ENCODE measurements at regions not wholly inside any gene's neighbourhood (a gene's known extent, or its start where the extent isn't known, plus 50 kb on each side); places are given as distances from the start of the nearest gene placed in this dataset.

DNA sequence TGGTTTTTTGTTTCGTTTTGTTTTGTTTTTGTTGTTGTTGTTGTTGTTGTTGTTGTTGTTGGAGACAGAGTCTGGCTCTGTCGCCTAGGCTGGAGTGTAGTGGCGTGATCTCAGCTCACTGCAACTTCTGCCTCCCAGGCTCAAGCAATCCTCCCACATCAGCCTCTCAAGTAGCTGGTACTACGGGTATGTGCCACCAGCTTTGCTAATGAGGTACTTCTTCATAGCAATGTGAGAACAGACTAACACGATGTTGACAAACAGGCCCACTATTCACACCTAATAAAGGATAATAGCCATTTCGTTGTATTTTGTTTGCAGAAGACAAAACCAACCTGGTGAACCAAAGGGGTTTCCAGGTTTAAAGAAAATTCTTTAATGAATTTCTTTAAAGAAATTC lies 130.9 kb downstream of the DIRAS2 start:
- Histone ChIP-seq H3K79me2 (ENCODE audit: low read length) (no peaks in the 10 kb centered on the region), H3K4me2 (ENCODE audit: low read depth, low read length) (no peak overlapping the region)
- TF ChIP-seq, protein P1, sequence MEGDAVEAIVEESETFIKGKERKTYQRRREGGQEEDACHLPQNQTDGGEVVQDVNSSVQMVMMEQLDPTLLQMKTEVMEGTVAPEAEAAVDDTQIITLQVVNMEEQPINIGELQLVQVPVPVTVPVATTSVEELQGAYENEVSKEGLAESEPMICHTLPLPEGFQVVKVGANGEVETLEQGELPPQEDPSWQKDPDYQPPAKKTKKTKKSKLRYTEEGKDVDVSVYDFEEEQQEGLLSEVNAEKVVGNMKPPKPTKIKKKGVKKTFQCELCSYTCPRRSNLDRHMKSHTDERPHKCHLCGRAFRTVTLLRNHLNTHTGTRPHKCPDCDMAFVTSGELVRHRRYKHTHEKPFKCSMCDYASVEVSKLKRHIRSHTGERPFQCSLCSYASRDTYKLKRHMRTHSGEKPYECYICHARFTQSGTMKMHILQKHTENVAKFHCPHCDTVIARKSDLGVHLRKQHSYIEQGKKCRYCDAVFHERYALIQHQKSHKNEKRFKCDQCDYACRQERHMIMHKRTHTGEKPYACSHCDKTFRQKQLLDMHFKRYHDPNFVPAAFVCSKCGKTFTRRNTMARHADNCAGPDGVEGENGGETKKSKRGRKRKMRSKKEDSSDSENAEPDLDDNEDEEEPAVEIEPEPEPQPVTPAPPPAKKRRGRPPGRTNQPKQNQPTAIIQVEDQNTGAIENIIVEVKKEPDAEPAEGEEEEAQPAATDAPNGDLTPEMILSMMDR (IDR thresholded peaks at IDR 0.05; ENCODE audit: low read length) = no peak
- no peak for TF ChIP-seq EZH2 (optimal IDR thresholded peaks at IDR 0.05; ENCODE audit: low read depth, low read length)
- TF ChIP-seq EZH2phosphoT487 (IDR thresholded peaks at IDR 0.05; ENCODE audit: low read length) = no peak

GRCh38 chr9:90514877-90515276 lies 127.7 kb downstream of the DIRAS2 start:
- Histone ChIP-seq H3K36me3 (replicated peaks; ENCODE audit: insufficient read depth, low read length) (no peaks in the 10 kb centered on the region), H3K27ac (ENCODE audit: low read length) (no peak overlapping the region), H3K27me3 (replicated peaks; ENCODE audit: insufficient read depth, low read length) (no peaks in the 10 kb centered on the region), H3K4me2 (ENCODE audit: low read depth, low read length) (no peak overlapping the region), H2AFZ (ENCODE audit: low read length) (no peak overlapping the region), H3K9ac (ENCODE audit: low read length) (no peak overlapping the region), H3K9me3 (replicated peaks; ENCODE audit: insufficient read depth, low read length) (no peaks in the 10 kb centered on the region), H4K20me1 (ENCODE audit: insufficient read depth, low read length) (no peaks in the 10 kb centered on the region), H3K9me2 (replicated peaks; ENCODE audit: insufficient read depth, low read length) (no peaks in the 10 kb centered on the region), H3K4me1 (ENCODE audit: low read length) (no peaks in the 10 kb centered on the region), H3K79me2 (ENCODE audit: low read length) (no peaks in the 10 kb centered on the region), H3K4me3 (ENCODE audit: low read length) (no peak overlapping the region), H3F3A (ENCODE audit: insufficient read depth, low read length) (no peaks in the 10 kb centered on the region)
- TF ChIP-seq EZH2phosphoT487 (IDR thresholded peaks at IDR 0.05; ENCODE audit: low read length) = no peak
- TF ChIP-seq, protein P1 (IDR thresholded peaks at IDR 0.05; ENCODE audit: low read length) = no peak
- no peak for TF ChIP-seq EZH2 (optimal IDR thresholded peaks at IDR 0.05; ENCODE audit: low read depth, low read length)
- no peak for DNase-seq

More for the DNA sequence above, 130.9 kb downstream of the DIRAS2 start:
- H3K9me2 ChIP-seq (replicated peaks; ENCODE audit: insufficient read depth, low read length) = no peaks in the 10 kb centered on the region
- H3K4me1 ChIP-seq (ENCODE audit: low read length) = no peaks in the 10 kb centered on the region
- no peak for DNase-seq
- H3F3A ChIP-seq (ENCODE audit: insufficient read depth, low read length) = no peaks in the 10 kb centered on the region
- no peak overlapping the region for H3K9ac ChIP-seq (ENCODE audit: low read length)
- H3K36me3 ChIP-seq (replicated peaks; ENCODE audit: insufficient read depth, low read length) = no peaks in the 10 kb centered on the region
- no peak overlapping the region for H3K4me3 ChIP-seq (ENCODE audit: low read length)
- no peaks in the 10 kb centered on the region for H3K9me3 ChIP-seq (replicated peaks; ENCODE audit: insufficient read depth, low read length)
- H3K27ac ChIP-seq (ENCODE audit: low read length) = no peak overlapping the region
- H2AFZ ChIP-seq (ENCODE audit: low read length) = no peak overlapping the region
- no peaks in the 10 kb centered on the region for H4K20me1 ChIP-seq (ENCODE audit: insufficient read depth, low read length)
- no peaks in the 10 kb centered on the region for H3K27me3 ChIP-seq (replicated peaks; ENCODE audit: insufficient read depth, low read length)

GRCh38 chr9:90515510-90515909 lies 127.1 kb downstream of the DIRAS2 start:
- H3K27me3 ChIP-seq (replicated peaks; ENCODE audit: insufficient read depth, low read length) = no peaks in the 10 kb centered on the region
- no peaks in the 10 kb centered on the region for H3F3A ChIP-seq (ENCODE audit: insufficient read depth, low read length)
- no peaks in the 10 kb centered on the region for H3K9me2 ChIP-seq (replicated peaks; ENCODE audit: insufficient read depth, low read length)
- H4K20me1 ChIP-seq (ENCODE audit: insufficient read depth, low read length) = no peaks in the 10 kb centered on the region
- no peaks in the 10 kb centered on the region for H3K36me3 ChIP-seq (replicated peaks; ENCODE audit: insufficient read depth, low read length)
- peak; percentile 2 for DNase-seq
- no peaks in the 10 kb centered on the region for H3K4me1 ChIP-seq (ENCODE audit: low read length)
- no peak overlapping the region for H3K9ac ChIP-seq (ENCODE audit: low read length)
- H2AFZ ChIP-seq (ENCODE audit: low read length) = no peak overlapping the region
- H3K4me3 ChIP-seq (ENCODE audit: low read length) = no peak overlapping the region
- no peak for TF ChIP-seq EZH2 (optimal IDR thresholded peaks at IDR 0.05; ENCODE audit: low read depth, low read length)
- no peaks in the 10 kb centered on the region for H3K9me3 ChIP-seq (replicated peaks; ENCODE audit: insufficient read depth, low read length)
- no peaks in the 10 kb centered on the region for H3K79me2 ChIP-seq (ENCODE audit: low read length)
- H3K27ac ChIP-seq (ENCODE audit: low read length) = no peak overlapping the region
- no peak overlapping the region for H3K4me2 ChIP-seq (ENCODE audit: low read depth, low read length)

GRCh38 chr9:90517103-90517502 lies 125.5 kb downstream of the DIRAS2 start:
- Histone ChIP-seq H3K27ac (ENCODE audit: low read length) (no peak overlapping the region), H4K20me1 (ENCODE audit: insufficient read depth, low read length) (no peaks in the 10 kb centered on the region), H3K4me1 (ENCODE audit: low read length) (no peaks in the 10 kb centered on the region), H3K79me2 (ENCODE audit: low read length) (no peaks in the 10 kb centered on the region), H3K4me2 (ENCODE audit: low read depth, low read length) (no peak overlapping the region), H3K9me2 (replicated peaks; ENCODE audit: insufficient read depth, low read length) (no peaks in the 10 kb centered on the region), H2AFZ (ENCODE audit: low read length) (no peak overlapping the region), H3K4me3 (ENCODE audit: low read length) (no peak overlapping the region), H3F3A (ENCODE audit: insufficient read depth, low read length) (no peaks in the 10 kb centered on the region), H3K9me3 (replicated peaks; ENCODE audit: insufficient read depth, low read length) (no peaks in the 10 kb centered on the region), H3K27me3 (replicated peaks; ENCODE audit: insufficient read depth, low read length) (no peaks in the 10 kb centered on the region), H3K36me3 (replicated peaks; ENCODE audit: insufficient read depth, low read length) (no peaks in the 10 kb centered on the region), H3K9ac (ENCODE audit: low read length) (no peak overlapping the region)
- DNase-seq = peak; percentile 3
- TF ChIP-seq EZH2phosphoT487 (IDR thresholded peaks at IDR 0.05; ENCODE audit: low read length) = no peak
- TF ChIP-seq, protein P1 (IDR thresholded peaks at IDR 0.05; ENCODE audit: low read length) = no peak
- no peak for TF ChIP-seq EZH2 (optimal IDR thresholded peaks at IDR 0.05; ENCODE audit: low read depth, low read length)
